Neural progenitor cell (in vitro differentiated cells): ENCODE measurements at regions not wholly inside any gene's neighbourhood (a gene's known extent, or its start where the extent isn't known, plus 50 kb on each side); places are given as distances from the start of the nearest gene placed in this dataset.

Experiments
- DNase-seq: peaks from one replicate; pipeline ENCODE4 v3.0.0-alpha.2; 2016; ENCODE audit warnings: low spot score
- H2AFZ ChIP-seq: fragments of 200-600 bp; sonication (generic); replicated peaks from 2 replicates; pipeline ENCODE4 v1.6.1; 2016; ENCODE audit warnings: antibody characterized with exemption
- H3F3A ChIP-seq: fragments of 200-600 bp; sonication (generic); 2 replicates; pipeline ENCODE4 v1.6.1; 2016; ENCODE audit warnings: antibody characterized with exemption, low read depth
- H3K27ac ChIP-seq: fragments of 200-600 bp; sonication (generic); 2 replicates; pipeline ENCODE4 v1.5.1; 2016; ENCODE audit warnings: mild to moderate bottlenecking
- H3K27me3 ChIP-seq: fragments of 200-600 bp; sonication (generic); 2 replicates; pipeline ENCODE4 v1.6.1; 2016; ENCODE audit warnings: mild to moderate bottlenecking, moderate library complexity
- H3K36me3 ChIP-seq: fragments of 200-600 bp; sonication (generic); 2 replicates; pipeline ENCODE4 v1.5.1; 2016
- H3K4me1 ChIP-seq: fragments of 200-600 bp; sonication (generic); 2 replicates; pipeline ENCODE4 v1.6.1; 2016; ENCODE audit warnings: mixed run types
- H3K4me2 ChIP-seq: fragments of 200-600 bp; sonication (generic); 2 replicates; pipeline ENCODE4 v1.6.1; 2016
- H3K4me3 ChIP-seq: fragments of 200-600 bp; sonication (generic); 2 replicates; pipeline ENCODE4 v1.5.1; 2016
- H3K79me2 ChIP-seq: fragments of 200-600 bp; sonication (generic); 2 replicates; pipeline ENCODE4 v1.6.1; 2016; ENCODE audit warnings: low read depth
- H3K9ac ChIP-seq: fragments of 200-600 bp; sonication (generic); 2 replicates; pipeline ENCODE4 v1.6.1; 2016
- H3K9me3 ChIP-seq: fragments of 200-600 bp; sonication (generic); 2 replicates; pipeline ENCODE4 v1.5.1; 2016; ENCODE audit warnings: low read depth
- H4K20me1 ChIP-seq: fragments of 200-600 bp; sonication (generic); 2 replicates; pipeline ENCODE4 v1.6.1; 2016; ENCODE audit warnings: low read depth
- H3K27ac Mint-ChIP-seq: 3 replicates; pipeline ENCODE4 v1.8.0; 2021; ENCODE audit warnings: mixed read lengths
- H3K27me3 Mint-ChIP-seq: 2 replicates; pipeline ENCODE4 v1.8.0; 2022; ENCODE audit warnings: low read depth, mild to moderate bottlenecking, inconsistent platforms, moderate library complexity, mixed read lengths; ENCODE audit not compliant: insufficient read depth
- H3K36me3 Mint-ChIP-seq: 3 replicates; pipeline ENCODE4 v1.8.0; 2021; ENCODE audit warnings: mixed read lengths
- H3K4me1 Mint-ChIP-seq: 3 replicates; pipeline ENCODE4 v1.8.0; 2021; ENCODE audit warnings: mixed read lengths
- H3K4me3 Mint-ChIP-seq: 3 replicates; pipeline ENCODE4 v1.8.0; 2021; ENCODE audit warnings: mild to moderate bottlenecking, moderate library complexity, mixed read lengths
- H3K9me3 Mint-ChIP-seq: 3 replicates; pipeline ENCODE4 v1.8.0; 2020; ENCODE audit warnings: mixed read lengths
- EZH2 ChIP-seq: fragments of 200-600 bp; sonication (generic); IDR thresholded peaks from 2 replicates; pipeline ENCODE4 v1.6.1; 2017; ENCODE audit warnings: antibody characterized with exemption, mild to moderate bottlenecking, moderate library complexity
- EZH2phosphoT487 ChIP-seq: fragments of 200-600 bp; sonication (generic); IDR thresholded peaks from 2 replicates; pipeline ENCODE4 v1.6.1; 2017; ENCODE audit warnings: antibody characterized with exemption
- TF ChIP-seq, protein P1 (sequence below): fragments of 200-600 bp; sonication (generic); IDR thresholded peaks from 2 replicates; pipeline ENCODE4 v1.5.1; 2017; ENCODE audit warnings: antibody characterized with exemption, mild to moderate bottlenecking

DNA sequence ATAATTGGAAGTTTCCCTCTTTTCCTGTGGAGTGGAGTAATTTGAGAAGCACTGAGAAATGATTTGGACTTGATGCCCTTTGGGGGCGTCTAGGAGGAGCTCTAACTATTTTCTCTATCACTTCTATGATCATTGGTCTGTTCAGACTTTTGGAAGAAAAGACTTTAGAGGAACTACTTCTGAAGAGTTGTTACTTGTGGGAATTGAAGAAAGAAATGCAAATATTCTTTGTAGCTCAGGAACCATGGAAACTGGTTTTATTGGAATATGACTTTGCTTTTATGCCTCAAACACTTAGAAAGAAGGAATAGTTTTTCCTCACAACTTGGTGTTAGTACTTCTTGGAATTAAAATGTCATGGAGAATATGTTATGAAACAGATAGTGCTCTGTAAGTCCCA lies 122.0 kb upstream of the ALDH1A3 start:
- H3K4me3 Mint-ChIP-seq = no peak overlapping the region
- no peaks in the 10 kb centered on the region for H3K9me3 Mint-ChIP-seq
- H2AFZ ChIP-seq = no peak overlapping the region

GRCh38 chr15:100758555-100758954 lies 121.1 kb upstream of the ALDH1A3 start:
- H3K27ac Mint-ChIP-seq = no peak overlapping the region
- H3K27me3 Mint-ChIP-seq = peaks cover 2% of the 10 kb centered on the region
- no peak overlapping the region for H3K4me2 ChIP-seq
- no peak overlapping the region for H2AFZ ChIP-seq
- no peaks in the 10 kb centered on the region for H3K36me3 Mint-ChIP-seq
- TF ChIP-seq EZH2 = no peak
- TF ChIP-seq EZH2phosphoT487 = no peak
- TF ChIP-seq, protein P1, sequence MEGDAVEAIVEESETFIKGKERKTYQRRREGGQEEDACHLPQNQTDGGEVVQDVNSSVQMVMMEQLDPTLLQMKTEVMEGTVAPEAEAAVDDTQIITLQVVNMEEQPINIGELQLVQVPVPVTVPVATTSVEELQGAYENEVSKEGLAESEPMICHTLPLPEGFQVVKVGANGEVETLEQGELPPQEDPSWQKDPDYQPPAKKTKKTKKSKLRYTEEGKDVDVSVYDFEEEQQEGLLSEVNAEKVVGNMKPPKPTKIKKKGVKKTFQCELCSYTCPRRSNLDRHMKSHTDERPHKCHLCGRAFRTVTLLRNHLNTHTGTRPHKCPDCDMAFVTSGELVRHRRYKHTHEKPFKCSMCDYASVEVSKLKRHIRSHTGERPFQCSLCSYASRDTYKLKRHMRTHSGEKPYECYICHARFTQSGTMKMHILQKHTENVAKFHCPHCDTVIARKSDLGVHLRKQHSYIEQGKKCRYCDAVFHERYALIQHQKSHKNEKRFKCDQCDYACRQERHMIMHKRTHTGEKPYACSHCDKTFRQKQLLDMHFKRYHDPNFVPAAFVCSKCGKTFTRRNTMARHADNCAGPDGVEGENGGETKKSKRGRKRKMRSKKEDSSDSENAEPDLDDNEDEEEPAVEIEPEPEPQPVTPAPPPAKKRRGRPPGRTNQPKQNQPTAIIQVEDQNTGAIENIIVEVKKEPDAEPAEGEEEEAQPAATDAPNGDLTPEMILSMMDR = no peak
- no peaks in the 10 kb centered on the region for H3K9me3 Mint-ChIP-seq
- no peak overlapping the region for H3K27ac ChIP-seq
- DNase-seq = no peak
- no peaks in the 10 kb centered on the region for H3K9me3 ChIP-seq
- no peak overlapping the region for H3K9ac ChIP-seq
- no peaks in the 10 kb centered on the region for H3F3A ChIP-seq
- H3K4me1 ChIP-seq = no peaks in the 10 kb centered on the region
- peaks cover 12% of the 10 kb centered on the region for H3K4me1 Mint-ChIP-seq
- no peak overlapping the region for H3K4me3 Mint-ChIP-seq
- no peaks in the 10 kb centered on the region for H3K27me3 ChIP-seq
- no peaks in the 10 kb centered on the region for H4K20me1 ChIP-seq
- H3K79me2 ChIP-seq = no peaks in the 10 kb centered on the region
- no peaks in the 10 kb centered on the region for H3K36me3 ChIP-seq
- no peak overlapping the region for H3K4me3 ChIP-seq

More for the DNA sequence above, 122.0 kb upstream of the ALDH1A3 start:
- peaks cover 2% of the 10 kb centered on the region for H3K27me3 Mint-ChIP-seq
- H3K27ac ChIP-seq = no peak overlapping the region
- no peak overlapping the region for H3K4me2 ChIP-seq
- H3K79me2 ChIP-seq = no peaks in the 10 kb centered on the region
- H3K4me1 ChIP-seq = no peaks in the 10 kb centered on the region
- H3K9me3 ChIP-seq = no peaks in the 10 kb centered on the region
- TF ChIP-seq, protein P1 = no peak
- no peak for TF ChIP-seq EZH2phosphoT487
- no peak for TF ChIP-seq EZH2
- DNase-seq = no peak
- H3K9ac ChIP-seq = no peak overlapping the region
- H3K4me1 Mint-ChIP-seq = peaks cover 12% of the 10 kb centered on the region
- H3K36me3 Mint-ChIP-seq = no peaks in the 10 kb centered on the region
- no peak overlapping the region for H3K27ac Mint-ChIP-seq
- H3F3A ChIP-seq = no peaks in the 10 kb centered on the region
- H4K20me1 ChIP-seq = no peaks in the 10 kb centered on the region
- H3K4me3 ChIP-seq = no peak overlapping the region
- no peaks in the 10 kb centered on the region for H3K36me3 ChIP-seq
- no peaks in the 10 kb centered on the region for H3K27me3 ChIP-seq

GRCh38 chr15:100759106-100759505 lies 120.5 kb upstream of the ALDH1A3 start:
- Mint-ChIP-seq H3K27me3 (peaks cover 2% of the 10 kb centered on the region), H3K36me3 (no peaks in the 10 kb centered on the region), H3K4me1 (peaks cover 12% of the 10 kb centered on the region), H3K9me3 (no peaks in the 10 kb centered on the region), H3K4me3 (no peak overlapping the region), H3K27ac (no peak overlapping the region)
- no peak for DNase-seq
- Histone ChIP-seq H3K4me2 (no peak overlapping the region), H3K79me2 (no peaks in the 10 kb centered on the region), H3K36me3 (no peaks in the 10 kb centered on the region), H3K4me3 (no peak overlapping the region), H3K9ac (no peak overlapping the region), H4K20me1 (no peaks in the 10 kb centered on the region), H2AFZ (peak overlapping the region; percentile 77), H3K9me3 (no peaks in the 10 kb centered on the region), H3K27ac (no peak overlapping the region), H3F3A (no peaks in the 10 kb centered on the region), H3K4me1 (no peaks in the 10 kb centered on the region), H3K27me3 (no peaks in the 10 kb centered on the region)
- TF ChIP-seq EZH2 = no peak
- TF ChIP-seq EZH2phosphoT487 = no peak

- H3K36me3 ChIP-seq = no peaks in the 10 kb centered on the region
- TF ChIP-seq EZH2phosphoT487 = no peak
- no peak for TF ChIP-seq EZH2
- TF ChIP-seq, protein P1 = no peak
- no peak overlapping the region for H3K9ac ChIP-seq
- DNase-seq = no peak
- H3K9me3 ChIP-seq = no peaks in the 10 kb centered on the region
- H4K20me1 ChIP-seq = no peaks in the 10 kb centered on the region
- H3K27me3 ChIP-seq = no peaks in the 10 kb centered on the region
- Mint-ChIP-seq H3K4me3 (no peak overlapping the region), H3K4me1 (peaks cover 13% of the 10 kb centered on the region), H3K36me3 (no peaks in the 10 kb centered on the region), H3K27ac (no peak overlapping the region), H3K27me3 (peaks cover 2% of the 10 kb centered on the region), H3K9me3 (no peaks in the 10 kb centered on the region)
- H3K4me3 ChIP-seq = no peak overlapping the region
- H2AFZ ChIP-seq = no peak overlapping the region
- H3K27ac ChIP-seq = no peak overlapping the region
- H3K4me1 ChIP-seq = no peaks in the 10 kb centered on the region
- no peaks in the 10 kb centered on the region for H3K79me2 ChIP-seq
- H3K4me2 ChIP-seq = no peak overlapping the region
- H3F3A ChIP-seq = no peaks in the 10 kb centered on the region
Measured at GRCh38 chr15:100759698-100760356, 119.8 kb upstream of the ALDH1A3 start.
